ENCODE measurements at regions not wholly inside any gene's neighbourhood (a gene's known extent, or its start where the extent isn't known, plus 50 kb on each side); places are given as distances from the start of the nearest gene placed in this dataset.

- no peak for TF ChIP-seq CTCF (IDR thresholded peaks at IDR 0.05)
These were observed 302.9 kb downstream of the SOX9 start for GRCh38 chr17:72423718-72424117.

GRCh38 chr17:72424505-72425117 lies 303.8 kb downstream of the SOX9 start:
- TF ChIP-seq CTCF (IDR thresholded peaks at IDR 0.05) = no peak

GRCh38 chr17:72425133-72425793 lies 304.4 kb downstream of the SOX9 start:
- TF ChIP-seq CTCF (IDR thresholded peaks at IDR 0.05) = no peak

GRCh38 chr17:72425794-72426168 lies 305.0 kb downstream of the SOX9 start:
- no peak for TF ChIP-seq CTCF (IDR thresholded peaks at IDR 0.05)

GRCh38 chr17:72426321-72426720 lies 305.5 kb downstream of the SOX9 start:
- no peak for TF ChIP-seq CTCF (IDR thresholded peaks at IDR 0.05)

- no peak for TF ChIP-seq CTCF (IDR thresholded peaks at IDR 0.05)
These were observed 306.3 kb downstream of the SOX9 start for GRCh38 chr17:72426948-72427760.

- TF ChIP-seq CTCF (IDR thresholded peaks at IDR 0.05) = no peak
These were observed 306.9 kb downstream of the SOX9 start for GRCh38 chr17:72427761-72428109.
